Spinal cord (tissue), 9 donors: ENCODE measurements at regions not wholly inside any gene's neighbourhood (a gene's known extent, or its start where the extent isn't known, plus 50 kb on each side); places are given as distances from the start of the nearest gene placed in this dataset.
A peak's percentile ranks its signal among the peaks of the same experiment; 100 is the strongest.

ENCODE experiments used
- DNase-seq, 6 donors: peaks; one replicate each; pipeline versions ENCODE4 v3.0.0 to v3.0.0-alpha.2; 2013 to 2015; ENCODE audit warnings: low spot score in 6 of 6, low read depth in 4 of 6
- H3K27ac ChIP-seq: one replicate; pipeline ENCODE4 v1.5.1; 2013; ENCODE audit warnings: low read depth, low read length, control low read depth
- H3K27me3 ChIP-seq: one replicate; pipeline ENCODE4 v1.6.1; 2013; ENCODE audit warnings: low read length; ENCODE audit not compliant: control insufficient read depth, insufficient read depth
- H3K36me3 ChIP-seq: one replicate; pipeline ENCODE4 v1.6.1; 2013; ENCODE audit warnings: low read length; ENCODE audit not compliant: control insufficient read depth, insufficient read depth
- H3K4me1 ChIP-seq: one replicate; pipeline ENCODE4 v1.6.1; 2013; ENCODE audit warnings: low read length; ENCODE audit not compliant: control insufficient read depth, insufficient read depth
- H3K4me3 ChIP-seq: one replicate; pipeline ENCODE4 v1.5.1; 2013; ENCODE audit warnings: low read depth, low read length, control low read depth
- H3K9me3 ChIP-seq: one replicate; pipeline ENCODE4 v1.6.1; 2013; ENCODE audit warnings: low read length; ENCODE audit not compliant: control insufficient read depth, insufficient read depth
- WGBS: methylation state at CpG from one replicate; pipeline ENCODE4 v1.1.5; 2013; ENCODE audit warnings: missing lambda C conversion rate; ENCODE audit not compliant: insufficient coverage; 5-methylcytosine and 5-hydroxymethylcytosine counted together
- donor health status: healthy.

DNA sequence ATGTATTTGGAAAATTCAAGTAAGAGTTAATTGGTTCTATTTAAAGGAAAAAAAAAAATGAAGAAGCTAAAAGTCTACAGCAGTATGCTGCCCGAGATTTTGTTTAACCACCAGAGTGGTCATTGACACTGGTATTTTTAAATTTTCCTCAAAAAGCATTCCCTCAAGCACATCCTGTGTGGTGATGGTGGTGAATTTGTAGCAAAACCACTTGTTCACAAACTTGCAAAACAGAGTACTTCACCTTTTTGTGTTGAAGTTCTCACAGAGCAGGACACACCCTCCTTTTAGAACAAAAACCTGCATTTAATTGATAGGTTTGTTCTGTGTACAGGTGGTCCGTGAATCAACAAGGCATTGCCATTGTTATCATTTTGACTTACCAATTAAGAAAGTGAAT lies 374.2 kb downstream of the EFNA5 start:
- WGBS, result no CpG with 5 or more reads among the region's 2 CpGs
- Histone ChIP-seq H3K27me3 (no peaks in the 10 kb centered on the region), H3K4me3 (no peak overlapping the region), H3K4me1 (no peaks in the 10 kb centered on the region), H3K27ac (no peak overlapping the region), H3K36me3 (no peaks in the 10 kb centered on the region), H3K9me3 (peaks cover 2% of the 10 kb centered on the region)
- no peak for DNase-seq

GRCh38 chr5:107295914-107296313 lies 374.8 kb downstream of the EFNA5 start:
- Histone ChIP-seq H3K27ac (no peak overlapping the region), H3K9me3 (peaks cover 2% of the 10 kb centered on the region), H3K36me3 (no peaks in the 10 kb centered on the region), H3K4me1 (no peaks in the 10 kb centered on the region), H3K4me3 (no peak overlapping the region), H3K27me3 (no peaks in the 10 kb centered on the region)
- no CpG with 5 or more reads among the region's 2 CpGs for WGBS
- peak in 2 of 6 donors; percentile 23 to 24 for DNase-seq

DNA sequence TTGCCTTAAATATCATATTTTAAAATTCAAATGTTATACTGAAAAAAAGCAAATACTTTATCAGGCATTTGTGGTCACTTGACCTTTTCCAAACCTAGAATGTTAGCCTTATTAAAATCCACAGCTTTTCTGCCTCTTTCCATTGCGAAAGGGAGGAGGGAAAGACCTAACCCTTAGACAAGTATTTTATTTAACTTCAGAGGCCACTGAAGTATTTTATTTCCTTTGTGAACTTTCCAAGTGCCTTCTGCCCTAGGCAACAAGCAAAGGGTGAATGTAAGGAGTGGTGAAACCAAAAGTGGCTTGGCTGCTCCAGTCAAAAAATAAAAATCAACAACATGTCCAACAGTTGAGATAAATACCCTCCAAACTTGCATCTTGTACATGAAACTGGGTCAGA lies 376.1 kb downstream of the EFNA5 start:
- no peaks in the 10 kb centered on the region for H3K36me3 ChIP-seq
- WGBS, result no CpG with 5 or more reads among the region's 1 CpG
- no peaks in the 10 kb centered on the region for H3K27me3 ChIP-seq
- DNase-seq, result no peak
- no peak overlapping the region for H3K4me3 ChIP-seq
- H3K27ac ChIP-seq, result no peak overlapping the region
- peaks cover 2% of the 10 kb centered on the region for H3K9me3 ChIP-seq
- H3K4me1 ChIP-seq, result no peaks in the 10 kb centered on the region

GRCh38 chr5:107294211-107294550 lies 376.6 kb downstream of the EFNA5 start:
- H3K9me3 ChIP-seq, result peaks cover 2% of the 10 kb centered on the region
- no peaks in the 10 kb centered on the region for H3K27me3 ChIP-seq
- no peaks in the 10 kb centered on the region for H3K4me1 ChIP-seq
- H3K36me3 ChIP-seq, result no peaks in the 10 kb centered on the region
- no peak for DNase-seq
- no peak overlapping the region for H3K4me3 ChIP-seq
- H3K27ac ChIP-seq, result no peak overlapping the region

DNA sequence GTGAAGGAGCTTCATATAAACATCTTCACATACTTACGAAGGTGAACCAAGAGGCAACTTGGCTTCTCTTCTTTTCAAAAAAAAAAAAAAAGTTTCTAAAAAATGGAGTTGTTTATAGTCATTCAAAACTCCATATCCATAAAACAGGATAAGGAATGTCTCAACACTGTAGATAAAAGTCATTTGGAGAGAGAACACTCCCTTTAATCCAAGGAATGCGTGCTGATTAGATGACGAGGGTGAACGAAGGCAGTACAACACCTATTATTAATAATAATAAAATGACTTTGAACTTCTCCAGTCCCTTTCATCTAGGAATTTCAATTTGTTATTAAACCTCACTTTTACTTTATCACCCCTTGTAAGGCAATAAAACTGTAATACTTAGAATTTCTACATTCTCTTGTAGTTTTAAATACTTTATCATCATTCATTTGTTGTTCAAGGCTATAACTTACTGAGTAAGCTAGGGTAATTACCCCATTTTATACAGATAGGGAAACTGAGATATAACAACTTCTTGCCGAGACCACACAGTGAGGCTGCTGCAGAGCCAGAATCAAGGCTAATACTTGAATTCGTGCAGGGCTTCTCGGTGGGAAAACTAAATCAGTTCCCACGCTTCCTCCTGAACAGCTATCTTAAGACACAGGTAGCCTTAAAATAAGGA lies 377.1 kb downstream of the EFNA5 start:
- no peaks in the 10 kb centered on the region for H3K27me3 ChIP-seq
- no peaks in the 10 kb centered on the region for H3K36me3 ChIP-seq
- peaks cover 2% of the 10 kb centered on the region for H3K9me3 ChIP-seq
- no peak overlapping the region for H3K27ac ChIP-seq
- no peak for DNase-seq
- H3K4me1 ChIP-seq, result no peaks in the 10 kb centered on the region
- H3K4me3 ChIP-seq, result no peak overlapping the region
- 0% methylated on average over 1 of the region's 8 CpGs for WGBS

GRCh38 chr5:107291866-107292265 lies 378.9 kb downstream of the EFNA5 start:
- Histone ChIP-seq H3K27me3 (no peaks in the 10 kb centered on the region), H3K4me3 (no peak overlapping the region), H3K36me3 (no peaks in the 10 kb centered on the region), H3K27ac (no peak overlapping the region), H3K9me3 (peaks cover 2% of the 10 kb centered on the region), H3K4me1 (no peaks in the 10 kb centered on the region)
- WGBS, result 89% methylated on average over 3 of the region's 4 CpGs
- DNase-seq, result no peak

- no peak for DNase-seq
- Histone ChIP-seq H3K27me3 (no peaks in the 10 kb centered on the region), H3K4me3 (no peak overlapping the region), H3K9me3 (peaks cover 2% of the 10 kb centered on the region), H3K27ac (no peak overlapping the region), H3K4me1 (no peaks in the 10 kb centered on the region), H3K36me3 (no peaks in the 10 kb centered on the region)
- WGBS, result 97% methylated on average over 4 of the region's 6 CpGs
Measured at GRCh38 chr5:107290780-107291398, 379.8 kb downstream of the EFNA5 start.

GRCh38 chr5:107289030-107289714 lies 381.6 kb downstream of the EFNA5 start:
- DNase-seq, result no peak
- H3K27ac ChIP-seq, result no peak overlapping the region
- H3K36me3 ChIP-seq, result no peaks in the 10 kb centered on the region
- H3K27me3 ChIP-seq, result no peaks in the 10 kb centered on the region
- H3K4me1 ChIP-seq, result no peaks in the 10 kb centered on the region
- 60% methylated on average over 1 of the region's 4 CpGs for WGBS
- H3K4me3 ChIP-seq, result no peak overlapping the region
- peaks cover 2% of the 10 kb centered on the region for H3K9me3 ChIP-seq

DNA sequence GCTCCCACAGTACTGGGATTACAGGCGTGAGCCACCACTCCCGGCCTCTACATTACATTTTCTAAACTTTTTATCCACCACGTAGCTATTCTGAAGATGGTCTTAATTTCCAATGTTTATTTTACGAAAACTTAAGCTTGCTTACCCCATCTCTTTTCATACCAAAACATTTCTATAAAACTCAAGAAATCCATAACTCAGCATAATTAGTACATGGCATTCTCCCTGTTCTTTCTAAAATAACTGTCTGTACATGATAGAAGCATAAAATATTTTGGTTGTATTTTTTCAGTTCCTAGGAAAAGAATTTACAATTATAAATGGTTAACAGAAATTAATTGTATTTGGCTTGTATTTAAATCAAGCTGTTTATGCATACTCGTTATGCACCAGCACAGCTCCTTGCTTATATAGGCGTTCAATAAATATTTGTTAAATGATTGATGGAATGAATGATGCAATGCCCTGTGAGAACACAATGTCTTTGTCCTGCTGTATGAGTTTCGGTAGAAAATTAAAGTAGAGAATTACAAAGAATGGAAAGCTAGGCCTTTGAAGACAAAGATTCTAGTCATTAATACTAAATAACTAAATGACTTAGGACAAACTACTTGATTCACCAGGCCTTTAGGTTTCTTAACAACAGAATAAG lies 384.2 kb downstream of the EFNA5 start:
- DNase-seq, result no peak
- Histone ChIP-seq H3K27me3 (no peaks in the 10 kb centered on the region), H3K4me1 (no peaks in the 10 kb centered on the region), H3K36me3 (no peaks in the 10 kb centered on the region), H3K27ac (no peak overlapping the region), H3K4me3 (no peak overlapping the region), H3K9me3 (no peaks in the 10 kb centered on the region)
- WGBS, result 98% methylated on average over 4 of the region's 7 CpGs
